Ishikawa (cell line): ENCODE measurements at regions not wholly inside any gene's neighbourhood (a gene's known extent, or its start where the extent isn't known, plus 50 kb on each side); places are given as distances from the start of the nearest gene placed in this dataset.

Experiments
- CEBPB ChIP-seq: IDR thresholded peaks from 2 replicates; pipeline ENCODE4 v1.6.1; 2012
- CREB1 ChIP-seq: IDR thresholded peaks from 2 replicates; pipeline ENCODE4 v1.6.1; 2012; ENCODE audit warnings: low read depth
- EGR1 ChIP-seq: IDR thresholded peaks from 2 replicates; pipeline ENCODE4 v1.6.1; 2012
- EP300 ChIP-seq: IDR thresholded peaks from 2 replicates; pipeline ENCODE4 v1.6.1; 2012; ENCODE audit warnings: borderline replicate concordance
- FOXM1 ChIP-seq: IDR thresholded peaks from 2 replicates; pipeline ENCODE4 v1.6.1; 2012; ENCODE audit warnings: low read depth, borderline replicate concordance
- NFIC ChIP-seq: IDR thresholded peaks from 2 replicates; pipeline ENCODE4 v1.6.1; 2012
- RAD21 ChIP-seq: IDR thresholded peaks from 2 replicates; pipeline ENCODE4 v1.6.1; 2012; ENCODE audit warnings: low read depth
- TAF1 ChIP-seq: IDR thresholded peaks from 2 replicates; pipeline ENCODE4 v1.6.1; 2012; ENCODE audit warnings: low read depth, mild to moderate bottlenecking
- TCF12 ChIP-seq: IDR thresholded peaks from 2 replicates; pipeline ENCODE4 v1.6.1; 2012; ENCODE audit warnings: low read depth
- TEAD4 ChIP-seq: IDR thresholded peaks from 2 replicates; pipeline ENCODE4 v1.6.1; 2012
- YY1 ChIP-seq: IDR thresholded peaks from 2 replicates; pipeline ENCODE4 v1.6.1; 2012; ENCODE audit warnings: low read depth
- ZBTB7A ChIP-seq: IDR thresholded peaks from 2 replicates; pipeline ENCODE4 v1.6.1; 2012; ENCODE audit warnings: low read depth
- TF ChIP-seq, protein P1 (sequence below): IDR thresholded peaks from 2 replicates; pipeline ENCODE4 v1.6.1; 2012
- TF ChIP-seq, protein P2 (sequence below): IDR thresholded peaks from 2 replicates; pipeline ENCODE4 v1.6.1; 2012; ENCODE audit warnings: low read depth, mild to moderate bottlenecking
- TF ChIP-seq, protein P3 (sequence below): IDR thresholded peaks from 2 replicates; pipeline ENCODE4 v1.6.1; 2012

DNA sequence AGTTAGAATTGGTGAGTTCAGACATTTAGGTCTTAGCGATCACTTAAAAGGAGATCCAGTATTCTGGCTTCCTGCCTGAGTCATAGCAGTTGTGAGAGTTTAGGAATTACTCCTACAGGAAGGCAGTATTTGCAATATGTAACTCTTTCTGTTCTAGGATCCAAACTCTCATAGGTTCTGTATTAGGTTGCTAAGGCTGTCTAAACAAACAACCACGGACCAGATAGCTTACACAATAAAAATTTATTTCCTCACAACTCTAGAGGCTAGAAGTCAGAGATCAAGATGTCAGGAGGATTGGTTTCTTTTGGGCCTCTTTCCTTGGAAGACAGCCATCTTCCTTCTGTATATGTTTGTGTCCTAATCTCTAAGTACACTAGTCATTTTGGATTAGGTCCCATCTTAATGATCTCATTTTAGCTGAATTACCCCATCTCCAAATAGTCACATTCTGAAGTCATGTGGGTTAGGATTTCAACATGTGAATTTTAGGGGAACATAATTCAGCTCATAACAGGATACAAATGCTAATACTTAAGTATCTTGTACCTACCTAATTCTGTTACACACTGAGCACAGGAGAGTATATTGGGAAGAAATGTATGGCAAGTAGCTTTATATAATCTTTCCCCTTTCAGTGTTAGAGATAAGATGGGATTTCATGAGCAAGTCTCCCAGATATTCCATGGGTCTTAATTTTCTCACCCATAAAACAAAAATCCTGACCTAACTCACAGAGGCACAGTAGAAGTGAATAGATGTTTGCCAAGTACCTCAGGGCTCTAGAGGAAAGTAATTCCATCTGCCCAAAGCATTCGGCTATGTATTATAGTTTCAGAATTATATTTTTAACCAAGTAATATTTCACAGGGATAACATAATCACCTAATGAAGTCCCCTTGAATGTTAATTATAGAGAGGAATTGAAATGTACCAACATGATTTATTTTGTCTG is 144.4 kb downstream of the PTBP2 start:
- TF ChIP-seq EP300 (no peak), TCF12 (no peak), CREB1 (no peak)

DNA sequence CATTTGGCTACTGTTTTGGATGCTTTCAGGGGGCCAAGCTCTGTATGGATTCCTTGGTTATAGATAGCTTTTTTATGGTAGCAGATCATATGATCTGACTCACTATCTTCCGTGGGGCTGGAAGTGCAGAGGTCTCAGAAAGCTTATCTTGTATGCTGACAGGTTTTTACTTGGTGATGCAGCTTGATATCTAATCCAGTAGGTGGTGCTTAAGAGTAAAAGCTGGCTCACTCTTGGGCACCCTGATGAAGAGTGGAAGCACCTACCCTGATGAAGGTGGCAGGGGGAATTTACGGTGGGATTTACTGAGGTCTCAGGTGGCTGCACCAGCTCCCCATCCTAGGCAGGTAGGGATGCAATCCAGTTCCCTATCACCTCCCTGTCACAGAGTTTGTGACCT is 151.2 kb downstream of the PTBP2 start:
- TF ChIP-seq EGR1 = no peak
- no peak for TF ChIP-seq CEBPB
- no peak for TF ChIP-seq NFIC
- TF ChIP-seq FOXM1 = no peak
- TF ChIP-seq YY1 = no peak
- no peak for TF ChIP-seq TEAD4
- TF ChIP-seq, protein P1, sequence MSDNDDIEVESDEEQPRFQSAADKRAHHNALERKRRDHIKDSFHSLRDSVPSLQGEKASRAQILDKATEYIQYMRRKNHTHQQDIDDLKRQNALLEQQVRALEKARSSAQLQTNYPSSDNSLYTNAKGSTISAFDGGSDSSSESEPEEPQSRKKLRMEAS = no peak
- no peak for TF ChIP-seq CREB1

DNA sequence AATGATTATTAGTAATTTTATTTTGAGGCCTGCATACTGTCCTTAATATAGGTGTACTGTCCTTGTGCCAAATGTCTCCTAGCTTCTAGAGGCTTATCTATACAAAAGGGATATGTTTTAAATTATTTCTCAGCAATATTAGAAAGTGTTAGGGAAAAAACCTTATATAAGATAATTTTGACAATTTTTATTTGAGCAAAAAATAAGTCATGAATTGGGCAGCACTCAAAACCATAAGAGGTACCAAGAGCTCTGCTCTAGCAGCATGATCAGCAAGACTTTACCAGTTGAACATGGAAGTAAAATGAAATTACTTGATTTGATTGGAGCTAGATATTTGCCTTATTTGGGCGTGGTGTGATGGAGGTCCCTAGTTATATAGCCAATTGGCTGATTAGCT is 157.1 kb downstream of the PTBP2 start:
- TF ChIP-seq YY1 (no peak), ZBTB7A (no peak), CEBPB (no peak), TEAD4 (no peak)
- TF ChIP-seq, protein P2, sequence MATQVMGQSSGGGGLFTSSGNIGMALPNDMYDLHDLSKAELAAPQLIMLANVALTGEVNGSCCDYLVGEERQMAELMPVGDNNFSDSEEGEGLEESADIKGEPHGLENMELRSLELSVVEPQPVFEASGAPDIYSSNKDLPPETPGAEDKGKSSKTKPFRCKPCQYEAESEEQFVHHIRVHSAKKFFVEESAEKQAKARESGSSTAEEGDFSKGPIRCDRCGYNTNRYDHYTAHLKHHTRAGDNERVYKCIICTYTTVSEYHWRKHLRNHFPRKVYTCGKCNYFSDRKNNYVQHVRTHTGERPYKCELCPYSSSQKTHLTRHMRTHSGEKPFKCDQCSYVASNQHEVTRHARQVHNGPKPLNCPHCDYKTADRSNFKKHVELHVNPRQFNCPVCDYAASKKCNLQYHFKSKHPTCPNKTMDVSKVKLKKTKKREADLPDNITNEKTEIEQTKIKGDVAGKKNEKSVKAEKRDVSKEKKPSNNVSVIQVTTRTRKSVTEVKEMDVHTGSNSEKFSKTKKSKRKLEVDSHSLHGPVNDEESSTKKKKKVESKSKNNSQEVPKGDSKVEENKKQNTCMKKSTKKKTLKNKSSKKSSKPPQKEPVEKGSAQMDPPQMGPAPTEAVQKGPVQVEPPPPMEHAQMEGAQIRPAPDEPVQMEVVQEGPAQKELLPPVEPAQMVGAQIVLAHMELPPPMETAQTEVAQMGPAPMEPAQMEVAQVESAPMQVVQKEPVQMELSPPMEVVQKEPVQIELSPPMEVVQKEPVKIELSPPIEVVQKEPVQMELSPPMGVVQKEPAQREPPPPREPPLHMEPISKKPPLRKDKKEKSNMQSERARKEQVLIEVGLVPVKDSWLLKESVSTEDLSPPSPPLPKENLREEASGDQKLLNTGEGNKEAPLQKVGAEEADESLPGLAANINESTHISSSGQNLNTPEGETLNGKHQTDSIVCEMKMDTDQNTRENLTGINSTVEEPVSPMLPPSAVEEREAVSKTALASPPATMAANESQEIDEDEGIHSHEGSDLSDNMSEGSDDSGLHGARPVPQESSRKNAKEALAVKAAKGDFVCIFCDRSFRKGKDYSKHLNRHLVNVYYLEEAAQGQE = no peak

DNA sequence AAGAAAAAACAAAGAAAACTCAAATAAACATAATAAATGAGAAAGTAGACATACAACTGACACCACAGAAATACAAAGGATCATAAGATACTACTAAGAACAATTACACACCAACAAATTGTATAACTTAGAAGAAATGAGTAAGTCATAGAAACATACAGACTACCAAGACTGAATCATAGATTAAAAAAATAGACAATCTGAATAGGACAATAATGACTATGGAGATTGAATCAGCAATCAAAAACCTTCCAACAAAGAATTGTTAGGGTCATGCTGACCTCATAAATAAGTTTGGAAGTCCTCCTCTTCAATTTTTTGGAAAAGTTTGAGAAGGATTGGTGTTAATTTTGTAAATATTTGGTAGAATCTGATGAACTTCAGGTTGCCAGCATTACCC is 159.0 kb downstream of the PTBP2 start:
- TF ChIP-seq, protein P2 = no peak
- TF ChIP-seq, protein P1 = no peak
- TF ChIP-seq, protein P3, sequence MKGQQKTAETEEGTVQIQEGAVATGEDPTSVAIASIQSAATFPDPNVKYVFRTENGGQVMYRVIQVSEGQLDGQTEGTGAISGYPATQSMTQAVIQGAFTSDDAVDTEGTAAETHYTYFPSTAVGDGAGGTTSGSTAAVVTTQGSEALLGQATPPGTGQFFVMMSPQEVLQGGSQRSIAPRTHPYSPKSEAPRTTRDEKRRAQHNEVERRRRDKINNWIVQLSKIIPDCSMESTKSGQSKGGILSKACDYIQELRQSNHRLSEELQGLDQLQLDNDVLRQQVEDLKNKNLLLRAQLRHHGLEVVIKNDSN = no peak
- TF ChIP-seq RAD21 = no peak
- TF ChIP-seq EGR1 = no peak
- TF ChIP-seq FOXM1 = no peak
- TF ChIP-seq CREB1 = no peak
- no peak for TF ChIP-seq YY1
- TF ChIP-seq EP300 = no peak
- no peak for TF ChIP-seq ZBTB7A
- TF ChIP-seq TEAD4 = no peak
- TF ChIP-seq NFIC = no peak
- TF ChIP-seq TAF1 = no peak
- no peak for TF ChIP-seq TCF12
- no peak for TF ChIP-seq CEBPB

DNA sequence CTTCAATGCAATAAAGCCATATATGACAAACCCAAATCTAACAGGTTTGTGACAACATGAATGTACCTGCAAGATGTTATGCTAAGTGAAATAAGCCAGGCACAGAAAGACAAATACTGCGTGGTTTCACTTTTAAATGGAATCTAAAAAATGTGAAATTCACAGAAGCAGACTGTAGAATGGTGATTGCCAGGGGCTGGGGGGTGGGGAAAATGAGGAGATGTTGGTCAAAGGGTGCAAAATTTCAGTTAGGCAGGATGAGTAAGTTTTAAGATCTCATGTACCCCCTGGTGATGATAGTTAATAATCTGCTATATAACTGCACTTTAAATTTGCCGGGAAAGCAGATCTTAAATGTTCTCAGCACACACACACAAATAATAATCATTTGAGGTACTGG is 160.5 kb downstream of the PTBP2 start:
- no peak for TF ChIP-seq CEBPB
- no peak for TF ChIP-seq TEAD4
- TF ChIP-seq EP300 = no peak
- no peak for TF ChIP-seq EGR1
- no peak for TF ChIP-seq CREB1
- no peak for TF ChIP-seq FOXM1
- no peak for TF ChIP-seq RAD21
- TF ChIP-seq ZBTB7A = no peak
- no peak for TF ChIP-seq NFIC
- TF ChIP-seq, protein P1 = no peak
- TF ChIP-seq, protein P2 = no peak
- TF ChIP-seq, protein P3 = no peak
- no peak for TF ChIP-seq YY1
- no peak for TF ChIP-seq TAF1
- TF ChIP-seq TCF12 = no peak
